Stimulated activated CD8-positive, alpha-beta memory T cell treated with anti-CD3 and anti-CD28 coated beads, Interleukin-4, amount 100 ng/mL, for 24 hours (primary cell): ENCODE measurements at regions not wholly inside any gene's neighbourhood (a gene's known extent, or its start where the extent isn't known, plus 50 kb on each side); places are given as distances from the start of the nearest gene placed in this dataset.
"Not testable (repeated sequence)": the region's sequence is repeated elsewhere in the genome, so short reads cannot be mapped to it uniquely, and the experiment has no call there.

Experiments used
- DNase-seq: peaks from one replicate; pipeline ENCODE4 v3.0.0-alpha.2; 2020; ENCODE audit warnings: low read depth

DNA sequence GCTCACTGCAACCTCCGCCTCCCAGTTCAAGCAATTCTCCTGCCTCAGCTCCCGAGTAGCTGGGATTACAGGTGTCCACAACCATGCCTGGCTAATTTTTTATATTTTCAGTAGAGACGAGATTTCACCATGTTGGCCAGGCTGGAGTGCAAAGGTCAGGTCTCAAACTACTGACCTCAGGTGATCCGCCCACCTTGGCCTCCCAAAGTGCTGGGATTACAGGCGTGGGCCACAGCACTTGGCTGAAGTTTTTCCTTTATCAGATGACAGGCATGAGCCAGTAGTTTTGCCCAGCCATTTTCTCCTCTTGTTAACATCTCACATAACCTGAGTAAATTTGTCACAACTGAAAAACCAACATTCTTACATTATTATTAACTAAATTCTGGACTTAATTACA lies 470.7 kb upstream of the C16orf82 start:
- DNase-seq, result not testable (repeated sequence)

DNA sequence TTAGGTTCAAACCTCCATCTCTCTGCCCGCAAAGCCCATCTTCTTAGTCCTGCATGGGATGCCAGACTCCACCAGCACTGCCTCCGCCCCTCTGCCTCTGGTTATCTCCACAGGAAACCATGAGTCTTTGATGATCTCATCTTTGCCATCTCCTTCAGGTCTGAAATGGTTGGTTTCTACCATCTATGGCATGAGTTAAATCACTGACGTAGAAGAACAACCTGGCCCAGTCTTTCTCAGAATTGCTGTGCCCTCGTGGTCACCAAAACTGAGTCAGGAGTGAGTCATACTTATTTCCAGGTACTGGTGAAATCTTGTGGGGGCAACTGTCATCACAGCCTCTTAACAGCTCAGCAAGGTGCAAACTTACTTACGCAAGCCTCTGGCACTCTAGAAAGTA lies 468.7 kb upstream of the C16orf82 start:
- DNase-seq, result peak; percentile 36

DNA sequence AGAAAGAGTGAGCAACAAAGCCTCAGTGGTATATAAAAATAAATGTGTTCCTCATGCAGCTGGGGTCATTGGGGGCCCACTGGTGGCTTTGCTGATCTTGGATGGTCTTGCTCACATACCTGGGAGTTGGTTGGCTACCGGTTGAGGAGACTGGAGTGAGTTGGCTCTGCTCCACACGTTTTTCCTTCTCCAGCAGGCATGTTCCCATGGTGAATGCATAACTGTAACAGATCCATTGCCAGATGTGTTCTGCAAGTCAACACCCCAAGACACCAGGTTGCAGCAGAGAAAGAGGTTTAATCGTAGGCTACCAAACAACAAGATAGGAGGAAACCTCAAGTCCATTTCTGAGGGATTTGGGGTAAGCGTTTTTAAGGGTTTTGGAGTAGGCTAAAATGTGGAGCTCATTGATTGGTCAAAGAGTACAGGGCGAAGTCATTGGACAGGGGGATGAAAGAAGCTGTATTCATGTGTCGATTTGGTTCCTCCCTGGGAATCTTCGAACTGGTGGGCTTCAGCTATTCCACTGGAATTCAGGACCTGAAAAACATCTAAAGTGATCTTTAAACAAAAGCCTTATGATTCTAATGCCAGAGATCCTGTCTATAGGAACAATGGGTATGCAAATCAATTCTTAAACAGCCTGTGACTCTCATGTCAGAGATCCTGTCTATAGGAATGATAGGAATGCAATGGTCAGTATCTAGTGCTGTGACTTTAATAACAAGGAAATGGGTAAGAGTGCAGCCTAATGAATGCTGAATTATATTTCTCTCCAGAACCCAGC lies 467.5 kb upstream of the C16orf82 start:
- no peak for DNase-seq

DNA sequence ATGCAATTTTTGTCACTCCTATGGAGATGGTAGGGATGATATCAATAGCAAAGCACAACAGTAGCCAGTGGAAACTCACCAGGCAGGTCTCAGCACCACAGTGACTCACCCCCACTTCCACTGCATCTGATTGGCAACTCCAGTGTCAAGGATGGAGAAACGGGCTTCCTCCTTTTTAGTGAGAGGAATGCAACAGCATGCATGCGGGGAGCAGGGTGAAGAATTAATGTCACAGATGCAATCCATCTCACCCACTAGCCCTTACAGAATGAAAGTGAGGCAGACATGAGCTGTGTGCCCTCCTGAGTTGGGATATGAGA lies 467.0 kb upstream of the C16orf82 start:
- no peak for DNase-seq

DNA sequence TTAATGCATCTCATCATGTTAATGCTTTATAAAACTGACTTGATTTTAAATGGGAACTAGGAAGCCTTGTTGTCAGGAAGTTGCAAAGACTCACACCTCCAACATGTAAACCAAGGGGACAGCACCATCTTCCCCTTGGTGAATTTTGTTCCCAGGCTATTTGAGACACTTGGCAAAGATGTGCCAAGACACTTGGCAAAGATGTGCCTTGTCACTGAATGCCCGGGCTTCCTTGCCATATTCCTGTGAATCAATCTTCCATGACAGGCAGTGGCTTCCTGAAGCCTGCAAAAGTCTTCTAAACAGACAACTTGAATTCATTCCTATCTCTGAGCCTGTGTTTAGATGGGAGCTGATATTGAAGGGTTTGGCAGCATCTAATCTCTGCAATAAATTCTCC lies 465.4 kb upstream of the C16orf82 start:
- no peak for DNase-seq

DNA sequence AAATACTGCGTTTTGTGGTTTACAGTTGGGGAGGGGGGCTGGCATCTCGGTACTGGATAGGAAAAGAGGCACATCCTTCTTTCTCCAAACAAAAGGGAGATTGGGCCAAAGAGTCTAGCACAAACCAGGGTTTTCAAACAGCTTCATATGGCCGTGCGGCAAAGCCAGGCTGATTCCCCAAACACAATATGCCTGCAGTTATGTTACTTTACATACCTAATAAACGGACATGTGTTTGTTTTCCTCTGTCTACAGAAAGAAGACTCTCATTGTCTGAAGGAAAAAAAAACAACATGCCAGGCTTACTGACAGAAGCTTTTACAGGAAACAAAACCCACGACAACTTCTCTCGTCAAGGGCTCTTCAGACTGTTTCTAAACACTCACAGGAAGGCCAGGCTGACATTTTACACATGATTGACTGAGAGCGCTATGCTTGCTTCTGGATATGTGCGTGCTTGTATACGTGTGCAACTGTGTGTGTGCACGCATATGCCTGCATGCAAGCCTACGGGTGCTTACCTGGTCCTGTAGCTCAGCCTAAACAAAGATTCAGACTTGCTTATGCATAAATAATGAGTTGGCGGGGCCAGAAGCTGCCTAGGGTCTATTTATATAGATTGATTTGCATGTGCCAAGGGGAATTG lies 461.0 kb upstream of the C16orf82 start:
- DNase-seq, result no peak

DNA sequence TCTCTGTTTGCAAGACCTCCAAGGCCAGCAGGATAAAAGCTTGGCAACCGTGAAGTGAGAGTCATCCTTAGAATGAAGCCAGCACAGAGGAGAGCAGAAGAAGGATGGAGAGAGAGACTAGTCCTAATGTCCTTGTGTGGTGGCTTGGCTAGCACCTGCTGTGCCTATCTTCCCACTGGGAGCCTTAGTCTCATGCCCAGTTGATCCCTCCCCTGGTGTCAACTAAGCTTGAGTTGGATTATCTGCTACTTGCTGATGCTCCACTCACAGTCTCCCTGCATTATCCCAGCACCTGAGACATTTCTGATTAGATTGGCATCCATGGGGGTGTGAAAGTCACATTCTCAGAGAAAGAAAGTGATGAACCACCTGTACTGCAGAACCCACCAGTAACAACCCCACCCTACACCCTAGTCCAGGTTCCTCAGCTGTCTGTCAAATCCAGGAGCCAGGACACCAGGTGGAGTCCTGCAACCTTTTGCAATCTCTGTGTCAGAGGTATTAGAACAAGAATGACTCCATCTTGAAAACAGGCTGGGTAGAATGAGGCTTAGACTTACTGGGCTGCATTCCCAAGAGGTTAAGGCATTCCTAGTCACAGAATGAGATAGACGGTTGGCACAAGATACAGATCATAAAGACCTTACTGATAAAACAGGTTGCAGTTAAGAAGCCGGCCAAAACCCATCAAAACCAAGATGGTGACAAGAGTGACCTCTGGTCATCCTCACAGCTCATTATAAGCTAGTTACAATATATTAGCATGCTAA lies 460.2 kb upstream of the C16orf82 start:
- DNase-seq, result no peak

DNA sequence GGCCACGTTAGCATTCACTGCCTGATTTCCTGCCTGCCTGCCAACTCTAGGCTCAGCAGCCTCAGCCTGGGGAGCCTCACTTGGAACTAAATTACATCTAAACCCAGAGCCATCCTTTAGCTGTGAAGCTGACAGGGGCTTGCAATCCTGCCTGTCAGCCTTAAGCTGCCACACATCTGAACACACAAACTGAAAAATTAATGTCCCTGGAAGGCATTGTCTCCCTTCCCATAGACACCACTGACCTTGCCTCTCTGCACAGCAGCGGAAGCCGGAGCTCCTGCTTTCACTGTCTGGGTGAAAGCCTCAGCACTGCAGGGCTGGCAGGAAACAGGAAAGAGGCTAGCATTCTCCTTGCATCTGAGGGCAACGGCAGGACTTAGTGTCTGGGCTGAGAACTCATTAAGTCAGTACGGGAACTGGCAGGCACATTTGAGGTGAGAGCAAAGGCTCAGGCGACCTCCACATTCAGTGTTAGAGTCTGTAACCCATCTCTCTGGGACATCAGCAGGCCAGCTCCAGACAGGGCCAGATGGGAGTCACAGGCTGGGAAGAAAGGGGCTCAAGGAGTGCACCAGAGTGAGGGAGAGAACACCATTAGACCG lies 452.4 kb upstream of the C16orf82 start:
- no peak for DNase-seq

DNA sequence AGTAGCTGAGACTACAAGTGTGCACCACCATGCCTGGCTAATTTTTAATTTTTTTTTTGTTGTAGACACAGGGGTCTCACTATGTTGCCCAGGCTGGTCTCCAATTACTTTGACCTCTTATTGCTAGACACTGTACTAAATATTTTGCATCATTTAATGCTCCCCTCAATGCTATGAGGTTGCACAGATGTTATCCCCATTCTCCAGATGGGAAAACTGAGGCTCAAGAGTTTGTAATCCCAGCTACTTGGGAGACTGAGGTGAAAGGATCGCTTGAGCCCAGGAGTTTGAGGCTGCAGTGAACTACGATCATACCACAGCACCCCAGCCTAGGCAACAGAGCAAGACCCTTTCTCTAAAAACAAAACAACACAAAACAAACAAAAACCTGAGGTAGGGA lies 443.3 kb upstream of the C16orf82 start:
- DNase-seq, result no peak

DNA sequence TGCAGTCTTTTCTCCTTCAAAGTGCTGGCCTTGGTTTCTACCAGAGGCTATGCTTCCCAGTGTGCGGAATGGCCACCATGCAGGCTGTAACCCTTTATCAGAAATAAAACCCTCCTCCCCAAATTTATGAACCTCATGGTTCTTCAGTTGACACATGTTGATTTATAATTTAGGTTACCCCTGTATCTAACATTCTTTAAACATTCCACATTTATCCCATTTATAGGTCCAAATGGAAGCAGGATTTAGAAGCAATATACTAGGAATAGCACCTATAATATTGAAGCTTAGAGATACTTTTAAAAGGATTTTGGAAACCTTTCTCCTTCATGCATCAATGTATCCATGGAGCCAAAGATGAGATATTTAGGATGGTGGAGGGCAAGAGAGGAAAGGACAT lies 438.8 kb upstream of the C16orf82 start:
- DNase-seq, result no peak

DNA sequence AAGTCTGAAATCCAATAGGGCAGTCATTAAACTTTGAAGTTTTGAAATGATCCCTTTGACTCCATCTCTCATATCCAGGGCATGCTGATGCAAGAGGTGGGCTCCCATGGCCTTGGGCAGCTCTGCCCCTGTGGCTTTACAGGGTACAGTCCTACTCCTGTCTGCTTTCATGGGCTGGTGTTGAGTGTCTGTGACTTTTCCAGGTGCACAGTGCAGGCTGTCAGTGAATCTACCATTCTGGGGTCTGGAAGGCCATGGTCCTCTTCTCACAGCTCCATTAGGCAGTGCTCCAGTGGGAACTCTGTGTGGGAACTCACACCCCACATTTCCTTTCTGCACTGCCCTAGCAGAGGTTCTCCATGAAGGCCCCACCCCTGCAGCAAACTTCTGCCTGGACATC lies 435.4 kb upstream of the C16orf82 start:
- not testable (repeated sequence) for DNase-seq

DNA sequence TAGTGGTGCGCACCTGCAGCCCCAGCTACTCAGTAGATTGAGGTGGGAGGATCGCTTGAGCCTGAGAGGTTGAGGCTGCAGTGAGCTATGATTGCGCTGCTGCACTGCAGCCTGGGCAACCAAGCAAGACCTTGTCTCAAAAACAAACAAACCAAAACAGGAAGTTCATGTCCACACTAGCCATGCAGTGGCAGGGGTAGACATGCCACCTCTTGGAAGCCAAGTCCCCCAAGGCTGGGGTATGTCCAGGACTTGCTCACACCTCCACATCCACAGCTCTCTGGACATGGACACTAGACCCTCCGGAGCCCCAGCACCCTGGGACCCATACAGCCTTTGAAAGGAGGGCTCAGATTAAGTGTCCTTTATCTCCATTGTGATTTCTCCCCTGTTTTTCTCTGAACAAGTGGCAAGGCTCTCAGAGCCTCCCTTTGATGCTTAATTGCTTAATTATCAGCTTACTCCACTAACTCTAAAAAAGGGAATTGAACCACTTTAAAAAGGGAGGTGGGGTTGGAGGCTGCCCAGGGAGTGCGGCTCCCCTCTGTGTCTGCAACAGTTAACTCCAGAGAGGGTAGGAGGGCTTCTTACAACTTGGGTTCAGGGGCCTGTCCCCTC lies 424.6 kb upstream of the C16orf82 start:
- DNase-seq, result no peak

DNA sequence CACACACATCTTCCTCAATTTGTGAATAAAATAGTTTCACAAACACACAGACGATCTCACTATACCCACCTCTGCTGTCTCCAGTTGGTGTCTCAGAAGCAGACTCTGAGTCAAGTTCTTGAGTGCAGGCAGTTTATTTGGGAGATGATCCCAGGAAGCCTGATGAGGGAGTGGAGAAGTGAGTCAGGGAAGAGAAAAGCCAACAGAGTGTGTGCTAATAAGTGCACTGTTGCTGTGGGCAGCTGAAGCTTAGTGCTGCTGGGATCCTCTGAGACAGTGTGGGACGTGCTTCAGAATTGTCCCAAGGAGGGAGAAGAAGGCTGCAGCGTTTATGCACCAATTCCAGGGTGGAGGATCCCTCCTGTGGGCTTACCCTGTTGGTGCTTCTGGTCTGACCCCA lies 423.2 kb upstream of the C16orf82 start:
- DNase-seq, result no peak

DNA sequence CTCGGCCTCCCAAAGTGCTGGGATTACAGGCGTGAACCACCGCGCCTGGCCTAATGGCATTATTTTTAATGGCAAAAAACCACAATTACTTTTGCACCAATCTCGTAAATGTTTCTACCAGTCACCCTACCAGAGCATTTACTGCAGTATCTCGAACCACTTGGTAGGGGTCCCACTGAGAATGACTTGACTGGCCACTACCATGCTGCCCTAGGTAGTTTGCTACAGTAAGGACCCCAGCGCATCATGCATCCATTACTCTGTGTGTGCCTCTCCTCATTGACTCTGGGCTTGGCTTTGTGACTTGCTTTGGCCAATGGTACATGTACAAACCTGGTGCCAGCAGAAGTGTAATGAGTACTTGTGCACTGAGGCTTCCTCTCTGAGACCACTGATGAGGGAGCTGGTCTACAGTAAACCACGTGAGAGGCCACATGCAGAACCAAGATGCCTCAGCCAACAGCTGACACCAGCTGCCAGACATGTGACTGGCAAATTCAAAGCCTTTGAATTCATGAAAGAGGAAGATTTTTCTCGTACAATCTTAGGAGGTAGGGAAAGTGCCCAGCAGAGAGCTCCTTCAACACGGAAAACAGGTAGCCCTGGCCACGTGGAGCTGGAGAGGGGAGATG lies 421.7 kb upstream of the C16orf82 start:
- no peak for DNase-seq

DNA sequence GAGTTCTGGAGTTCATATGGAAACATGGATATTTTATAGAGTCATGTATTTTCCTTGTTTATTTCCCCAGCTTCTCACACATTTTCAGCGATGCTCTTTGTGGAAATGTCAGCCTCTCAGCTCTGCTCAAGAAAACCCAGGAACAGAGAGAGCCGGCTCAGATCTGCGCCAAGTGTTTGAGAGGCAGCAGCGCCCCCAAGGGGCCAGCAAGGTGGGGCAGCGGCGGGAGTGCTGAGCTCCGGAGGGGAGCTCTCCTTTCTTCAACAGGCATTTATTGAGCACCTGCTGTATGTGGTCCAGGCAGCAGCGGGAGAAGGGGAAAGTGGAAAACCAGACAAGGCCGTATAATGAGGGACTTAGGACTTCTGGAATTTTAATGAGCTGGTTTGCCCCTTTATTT lies 421.1 kb upstream of the C16orf82 start:
- peak; percentile 23 for DNase-seq

DNA sequence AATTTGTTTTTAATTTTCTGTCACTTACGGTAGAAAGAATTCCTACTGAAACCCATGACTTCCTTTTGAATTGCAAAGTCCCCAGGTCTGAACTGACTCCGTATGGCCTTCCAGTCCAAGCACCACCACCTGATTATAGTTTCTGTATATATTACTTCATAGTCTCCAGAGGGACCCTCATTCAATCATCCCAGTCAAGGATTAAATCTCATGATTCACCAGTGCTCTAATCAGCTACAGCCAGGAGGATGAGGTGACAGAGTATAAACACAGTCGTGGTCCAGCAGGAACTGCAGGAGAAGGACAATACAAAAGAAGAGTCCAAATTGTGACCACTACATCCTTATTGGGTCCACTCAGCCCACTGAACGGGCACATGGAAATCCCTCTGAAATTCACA lies 418.9 kb upstream of the C16orf82 start:
- DNase-seq, result no peak

DNA sequence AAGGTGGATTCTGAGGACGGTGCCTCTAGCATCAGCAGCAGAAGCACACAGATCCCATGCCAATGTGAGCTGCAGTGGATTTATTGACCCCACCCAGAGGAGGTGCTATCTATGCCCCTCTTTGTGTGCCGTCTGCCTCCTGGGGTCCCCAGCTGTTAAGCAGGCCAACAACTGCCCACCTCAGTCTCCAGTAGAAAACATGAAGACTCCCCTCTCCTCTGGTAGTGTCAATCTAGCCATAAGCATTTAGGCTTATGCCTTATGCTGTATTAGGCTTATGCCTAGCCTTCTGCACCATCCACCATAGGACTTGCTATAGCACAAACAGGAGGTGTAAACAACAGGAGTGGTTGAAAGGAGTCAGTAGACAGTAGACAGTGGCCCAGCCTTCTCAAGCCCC lies 417.9 kb upstream of the C16orf82 start:
- no peak for DNase-seq

DNA sequence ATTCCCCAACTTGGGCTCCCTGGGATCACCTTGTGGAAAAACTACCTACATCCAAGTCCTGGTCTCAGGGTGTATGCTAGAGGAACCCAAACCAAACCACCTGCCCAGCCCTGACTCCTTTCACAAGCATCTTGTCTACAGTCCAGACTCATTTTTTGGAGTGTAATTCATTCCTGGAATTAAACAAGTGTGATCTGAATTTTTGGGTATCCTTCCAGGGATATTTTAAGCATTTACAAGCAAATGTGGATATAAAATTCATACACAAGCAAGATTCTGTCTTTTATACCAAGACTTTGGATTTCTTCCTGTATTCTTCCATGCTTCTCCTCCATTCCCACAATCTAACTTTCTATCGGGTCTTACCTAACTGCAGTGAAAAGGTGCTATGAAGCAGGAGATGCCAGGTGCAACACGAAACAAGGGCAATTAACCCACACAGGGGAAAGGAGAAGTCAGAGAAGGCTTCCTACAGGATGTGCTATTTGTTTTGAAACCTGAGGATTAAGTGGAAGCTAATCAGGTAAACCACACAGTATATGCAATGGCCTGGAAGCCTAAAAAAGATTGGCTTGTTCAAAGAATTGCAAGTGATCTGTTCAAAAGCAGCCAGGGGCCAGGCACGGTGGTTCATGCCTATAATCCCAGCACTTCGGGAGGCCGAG lies 417.2 kb upstream of the C16orf82 start:
- no peak for DNase-seq

DNA sequence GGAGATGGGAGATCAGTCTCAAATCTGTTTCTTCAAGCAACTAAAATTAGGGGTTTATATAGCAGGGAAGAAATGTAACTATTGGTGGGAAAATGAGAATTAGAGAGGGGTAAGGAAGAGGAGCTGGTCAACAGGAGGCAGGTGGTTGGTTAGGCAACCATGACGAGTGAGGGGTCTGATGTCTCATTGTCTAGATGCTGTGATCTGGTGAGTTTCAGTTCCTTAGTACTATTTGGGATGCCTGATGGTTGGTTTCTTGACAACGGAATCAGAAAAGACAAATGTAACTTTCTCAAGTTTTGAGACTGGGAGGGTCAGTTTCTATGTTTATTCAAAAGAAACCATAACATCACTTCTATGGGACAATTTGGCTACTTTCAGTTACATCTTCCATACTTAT lies 415.3 kb upstream of the C16orf82 start:
- no peak for DNase-seq

DNA sequence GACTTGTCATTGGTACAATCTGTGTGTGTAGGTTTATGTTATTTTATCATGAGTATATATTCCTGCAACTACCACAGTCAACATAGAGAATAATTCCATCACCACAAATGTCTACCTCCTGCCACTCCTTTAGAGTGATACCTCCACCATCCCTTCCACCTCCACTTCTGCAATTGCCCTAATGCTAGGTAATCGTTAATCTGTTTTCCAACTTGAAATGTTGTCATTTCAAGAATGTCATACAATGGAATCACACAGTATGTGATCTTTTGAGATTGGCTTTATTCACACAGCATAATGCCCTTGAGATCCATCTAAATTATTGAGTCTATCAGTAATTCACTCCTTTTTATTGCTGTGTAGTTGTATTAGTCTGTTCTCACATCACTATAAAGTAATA lies 414.8 kb upstream of the C16orf82 start:
- no peak for DNase-seq

DNA sequence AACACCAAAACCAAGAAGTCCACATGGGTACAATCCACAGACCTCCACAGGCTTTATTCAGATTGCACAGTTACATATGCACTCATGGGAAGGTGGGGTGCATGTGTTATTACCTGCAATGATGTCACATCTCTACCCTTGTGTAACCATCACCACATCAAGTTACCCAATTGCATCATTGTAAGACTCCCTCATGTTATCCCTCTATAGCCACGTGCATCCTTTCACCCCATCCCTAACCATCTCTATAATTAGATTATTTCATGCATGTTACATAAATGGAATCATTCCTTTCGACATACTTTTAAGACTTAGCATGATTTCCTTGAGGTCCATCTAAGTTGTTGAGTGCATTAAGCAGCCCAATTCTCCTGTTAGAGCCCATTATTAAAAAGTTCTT lies 408.2 kb upstream of the C16orf82 start:
- DNase-seq, result no peak
